GM12878 (cell line): ENCODE measurements at regions not wholly inside any gene's neighbourhood (a gene's known extent, or its start where the extent isn't known, plus 50 kb on each side); places are given as distances from the start of the nearest gene placed in this dataset.

Source experiments
- ATAC-seq: fragments of 200-7000 bp; cut with Tn5 transposase; 3 replicates; pipeline ENCODE4 v1.9.1; 2020; ENCODE audit warnings: mild to moderate bottlenecking, moderate library complexity
- BruUV-seq: library from RNA; stranded (reverse); fragments of 400-500 nt; replicated peaks from 2 replicates; lab custom pipeline; 2021; lab: Mats Ljungman, UMichigan
- CTCF ChIA-PET: fragments of 300-600 bp; sonication (Branson Sonifier 250); formaldehyde crosslinking; extraction: SDS; loops from one replicate; lab custom pipeline; 2021; ENCODE audit warnings: inconsistent platforms; lab: Yijun Ruan, JAX
- POLR2A ChIA-PET: fragments of 350-600 bp; formaldehyde crosslinking; extraction: SDS; loops from one replicate; lab custom pipeline; 2021; ENCODE audit warnings: inconsistent platforms; lab: Charles Lee
- RAD21 ChIA-PET: fragments of 300-600 bp; sonication (Branson Sonifier 250); formaldehyde crosslinking; loops from one replicate; lab custom pipeline; 2023; ENCODE audit warnings: antibody characterized with exemption; ENCODE audit not compliant: unreplicated experiment; lab: Charles Lee
- SMC1A ChIA-PET: fragments of 300-600 bp; sonication (Branson Sonifier 250); formaldehyde crosslinking; loops from one replicate; lab custom pipeline; 2023; ENCODE audit not compliant: unreplicated experiment, uncharacterized antibody; lab: Charles Lee
- DNase-seq: peaks from one replicate; pipeline ENCODE4 v3.0.0-alpha.2; 2011; ENCODE audit warnings: low read depth, low spot score
- FAIRE-seq: peaks from 3 replicates; lab custom pipeline; 2011; peaks lifted over from hg19 to GRCh38; lab: Jason Lieb, UNC
- H2AFZ ChIP-seq: 2 replicates; pipeline ENCODE4 v1.6.0; 2011; ENCODE audit warnings: low read depth, low read length, control low read depth; ENCODE audit not compliant: control insufficient read depth
- H3K27ac ChIP-seq: 2 replicates; pipeline ENCODE4 v1.5.1; 2011; ENCODE audit warnings: control low read depth; ENCODE audit not compliant: control insufficient read depth, insufficient read depth
- H3K27me3 ChIP-seq, 2 experiments: replicated peaks in 1 of 2; 2 replicates each; pipeline versions ENCODE4 v1.6.0 to v1.6.1; 2011; ENCODE audit warnings: low read length in 1 of 2; ENCODE audit not compliant: control insufficient read depth in 2 of 2, insufficient read depth in 2 of 2
- H3K36me3 ChIP-seq, 2 experiments: 2 replicates each; pipeline ENCODE4 v1.5.1; 2011; ENCODE audit warnings: low read length in 1 of 2; ENCODE audit not compliant: control insufficient read depth in 2 of 2, insufficient read depth in 2 of 2
- H3K4me1 ChIP-seq: 2 replicates; pipeline ENCODE4 v1.6.1; 2011; ENCODE audit warnings: mild to moderate bottlenecking, low read length, moderate library complexity, mixed read lengths; ENCODE audit not compliant: control insufficient read depth, insufficient read depth
- H3K4me2 ChIP-seq: 2 replicates; pipeline ENCODE4 v1.6.0; 2011; ENCODE audit warnings: control low read depth; ENCODE audit not compliant: control insufficient read depth, insufficient read depth
- H3K4me3 ChIP-seq: fragments of 200-600 bp; sonication (generic); 2 replicates; pipeline ENCODE4 v1.5.1; 2016
- H3K79me2 ChIP-seq: 2 replicates; pipeline ENCODE4 v1.6.0; 2011; ENCODE audit warnings: low read length; ENCODE audit not compliant: control insufficient read depth, insufficient read depth
- H3K9ac ChIP-seq: 2 replicates; pipeline ENCODE4 v1.8.0; 2011; ENCODE audit warnings: low read length, control low read depth, mixed read lengths; ENCODE audit not compliant: control insufficient read depth, insufficient read depth
- H3K9me3 ChIP-seq: replicated peaks from 3 replicates; pipeline ENCODE4 v1.5.1; 2011; ENCODE audit warnings: mild to moderate bottlenecking, low read length; ENCODE audit not compliant: control insufficient read depth, insufficient read depth
- H4K20me1 ChIP-seq: 2 replicates; pipeline ENCODE4 v1.6.0; 2011; ENCODE audit not compliant: control insufficient read depth, insufficient read depth
- ATF2 ChIP-seq: IDR thresholded peaks from 2 replicates; pipeline ENCODE4 v1.6.1; 2012; ENCODE audit warnings: low read length, inconsistent platforms
- IRF5 ChIP-seq: fragments of 450-650 bp; IDR thresholded peaks from 2 replicates; pipeline ENCODE4 v1.6.1; 2017; ENCODE audit warnings: borderline replicate concordance
- MYC ChIP-seq: IDR thresholded peaks from 2 replicates; pipeline ENCODE4 v1.6.1; 2011; ENCODE audit warnings: mild to moderate bottlenecking, low read length, moderate library complexity, inconsistent platforms; ENCODE audit not compliant: insufficient read depth, insufficient replicate concordance, insufficient read length, severe bottlenecking
- ZNF384 ChIP-seq: IDR thresholded peaks from 2 replicates; pipeline ENCODE4 v1.6.1; 2012; ENCODE audit warnings: low read depth, mild to moderate bottlenecking, low read length, improper control_type of control experiment, borderline replicate concordance
- WGBS: methylation state at CpG from one replicate; pipeline ENCODE4 v1.1.6; 2016; ENCODE audit warnings: low lambda C conversion rate; ENCODE audit not compliant: insufficient replicate concordance, insufficient coverage; ENCODE audit errors: missing lambda C conversion rate; 5-methylcytosine and 5-hydroxymethylcytosine counted together
- in situ Hi-C: fragments of 300-500 bp; cut with MboI; formaldehyde crosslinking; loops from 9 replicates; pipeline ENCODE4 v1.14.3; 2018; ENCODE audit warnings: mixed read lengths
- intact Hi-C: fragments of 100-400 bp; cut with micrococcal nuclease; formaldehyde crosslinking; loops from one replicate; pipeline ENCODE4 v1.14.2; 2022; ENCODE audit not compliant: unreplicated experiment
- TF ChIP-seq, protein P1 (sequence below): fragments of 450-650 bp; IDR thresholded peaks from 2 replicates; pipeline ENCODE4 v1.6.1; 2016; ENCODE audit warnings: mild to moderate bottlenecking
- TF ChIP-seq, protein P2 (sequence below): IDR thresholded peaks from 2 replicates; pipeline ENCODE4 v1.6.1; 2012; ENCODE audit warnings: low read depth, low read length, improper control_type of control experiment
- TF ChIP-seq, protein P3 (sequence below): IDR thresholded peaks from 2 replicates; pipeline ENCODE4 v1.6.1; 2012; ENCODE audit warnings: low read depth, low read length, improper control_type of control experiment
- TF ChIP-seq, protein P4 (sequence below): fragments of 450-650 bp; formaldehyde crosslinking; IDR thresholded peaks from 2 replicates; pipeline ENCODE4 v1.4.0; 2022; ENCODE audit warnings: mild to moderate bottlenecking, moderate library complexity
- TF ChIP-seq, protein P5 (sequence below): IDR thresholded peaks from 2 replicates; pipeline ENCODE4 v1.6.1; 2011; ENCODE audit warnings: mild to moderate bottlenecking, low read depth, low read length, moderate library complexity; ENCODE audit not compliant: insufficient replicate concordance

- no peak for TF ChIP-seq MYC
- TF ChIP-seq, protein P1, sequence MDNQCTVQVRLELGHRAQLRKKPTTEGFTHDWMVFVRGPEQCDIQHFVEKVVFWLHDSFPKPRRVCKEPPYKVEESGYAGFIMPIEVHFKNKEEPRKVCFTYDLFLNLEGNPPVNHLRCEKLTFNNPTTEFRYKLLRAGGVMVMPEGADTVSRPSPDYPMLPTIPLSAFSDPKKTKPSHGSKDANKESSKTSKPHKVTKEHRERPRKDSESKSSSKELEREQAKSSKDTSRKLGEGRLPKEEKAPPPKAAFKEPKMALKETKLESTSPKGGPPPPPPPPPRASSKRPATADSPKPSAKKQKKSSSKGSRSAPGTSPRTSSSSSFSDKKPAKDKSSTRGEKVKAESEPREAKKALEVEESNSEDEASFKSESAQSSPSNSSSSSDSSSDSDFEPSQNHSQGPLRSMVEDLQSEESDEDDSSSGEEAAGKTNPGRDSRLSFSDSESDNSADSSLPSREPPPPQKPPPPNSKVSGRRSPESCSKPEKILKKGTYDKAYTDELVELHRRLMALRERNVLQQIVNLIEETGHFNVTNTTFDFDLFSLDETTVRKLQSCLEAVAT = no peak
These were observed 229.9 kb downstream of the MN1 start (continued) for GRCh38 chr22:27571463-27572277.

- H3K4me3 ChIP-seq = no peak overlapping the region
- no peak for FAIRE-seq
- POLR2A ChIA-PET = no interaction called here
These were observed 229.3 kb downstream of the MN1 start for GRCh38 chr22:27572278-27572666.

More at GRCh38 chr22:27572278-27572666, 229.3 kb downstream of the MN1 start:
- intact Hi-C loops = no loop called here
- H2AFZ ChIP-seq = no peak overlapping the region
- in situ Hi-C loops = no loop called here
- 25% methylated on average over 2 of the region's 2 CpGs for WGBS
- CTCF ChIA-PET = interaction anchor here (0.8 kb wide), 1 partner anchor 31 kb away, joined by 3 read pairs; no protein-coding TSS in a partner anchor
- H3K4me1 ChIP-seq = no peaks in the 10 kb centered on the region
- no peak overlapping the region for H3K27ac ChIP-seq
- H3K9me3 ChIP-seq = no peaks in the 10 kb centered on the region
- SMC1A ChIA-PET = no interaction called here
- no peak for TF ChIP-seq ATF2
- TF ChIP-seq, protein P2, sequence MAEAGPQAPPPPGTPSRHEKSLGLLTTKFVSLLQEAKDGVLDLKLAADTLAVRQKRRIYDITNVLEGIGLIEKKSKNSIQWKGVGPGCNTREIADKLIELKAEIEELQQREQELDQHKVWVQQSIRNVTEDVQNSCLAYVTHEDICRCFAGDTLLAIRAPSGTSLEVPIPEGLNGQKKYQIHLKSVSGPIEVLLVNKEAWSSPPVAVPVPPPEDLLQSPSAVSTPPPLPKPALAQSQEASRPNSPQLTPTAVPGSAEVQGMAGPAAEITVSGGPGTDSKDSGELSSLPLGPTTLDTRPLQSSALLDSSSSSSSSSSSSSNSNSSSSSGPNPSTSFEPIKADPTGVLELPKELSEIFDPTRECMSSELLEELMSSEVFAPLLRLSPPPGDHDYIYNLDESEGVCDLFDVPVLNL = no peak
- TF ChIP-seq, protein P3, sequence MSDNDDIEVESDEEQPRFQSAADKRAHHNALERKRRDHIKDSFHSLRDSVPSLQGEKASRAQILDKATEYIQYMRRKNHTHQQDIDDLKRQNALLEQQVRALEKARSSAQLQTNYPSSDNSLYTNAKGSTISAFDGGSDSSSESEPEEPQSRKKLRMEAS = no peak
- TF ChIP-seq, protein P4, sequence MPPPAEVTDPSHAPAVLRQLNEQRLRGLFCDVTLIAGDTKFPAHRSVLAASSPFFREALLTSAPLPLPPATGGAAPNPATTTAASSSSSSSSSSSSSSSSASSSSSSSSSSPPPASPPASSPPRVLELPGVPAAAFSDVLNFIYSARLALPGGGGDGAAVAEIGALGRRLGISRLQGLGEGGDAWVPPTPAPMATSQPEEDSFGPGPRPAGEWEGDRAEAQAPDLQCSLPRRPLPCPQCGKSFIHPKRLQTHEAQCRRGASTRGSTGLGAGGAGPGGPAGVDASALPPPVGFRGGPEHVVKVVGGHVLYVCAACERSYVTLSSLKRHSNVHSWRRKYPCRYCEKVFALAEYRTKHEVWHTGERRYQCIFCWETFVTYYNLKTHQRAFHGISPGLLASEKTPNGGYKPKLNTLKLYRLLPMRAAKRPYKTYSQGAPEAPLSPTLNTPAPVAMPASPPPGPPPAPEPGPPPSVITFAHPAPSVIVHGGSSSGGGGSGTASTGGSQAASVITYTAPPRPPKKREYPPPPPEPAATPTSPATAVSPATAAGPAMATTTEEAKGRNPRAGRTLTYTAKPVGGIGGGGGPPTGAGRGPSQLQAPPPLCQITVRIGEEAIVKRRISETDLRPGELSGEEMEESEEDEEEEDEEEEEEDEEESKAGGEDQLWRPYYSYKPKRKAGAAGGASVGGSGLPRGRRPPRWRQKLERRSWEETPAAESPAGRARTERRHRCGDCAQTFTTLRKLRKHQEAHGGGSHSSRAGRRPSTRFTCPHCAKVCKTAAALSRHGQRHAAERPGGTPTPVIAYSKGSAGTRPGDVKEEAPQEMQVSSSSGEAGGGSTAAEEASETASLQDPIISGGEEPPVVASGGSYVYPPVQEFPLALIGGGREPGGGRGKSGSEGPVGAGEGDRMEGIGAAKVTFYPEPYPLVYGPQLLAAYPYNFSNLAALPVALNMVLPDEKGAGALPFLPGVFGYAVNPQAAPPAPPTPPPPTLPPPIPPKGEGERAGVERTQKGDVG = no peak
- TF ChIP-seq IRF5 = no peak
- no peak for TF ChIP-seq ZNF384
- TF ChIP-seq, protein P5, sequence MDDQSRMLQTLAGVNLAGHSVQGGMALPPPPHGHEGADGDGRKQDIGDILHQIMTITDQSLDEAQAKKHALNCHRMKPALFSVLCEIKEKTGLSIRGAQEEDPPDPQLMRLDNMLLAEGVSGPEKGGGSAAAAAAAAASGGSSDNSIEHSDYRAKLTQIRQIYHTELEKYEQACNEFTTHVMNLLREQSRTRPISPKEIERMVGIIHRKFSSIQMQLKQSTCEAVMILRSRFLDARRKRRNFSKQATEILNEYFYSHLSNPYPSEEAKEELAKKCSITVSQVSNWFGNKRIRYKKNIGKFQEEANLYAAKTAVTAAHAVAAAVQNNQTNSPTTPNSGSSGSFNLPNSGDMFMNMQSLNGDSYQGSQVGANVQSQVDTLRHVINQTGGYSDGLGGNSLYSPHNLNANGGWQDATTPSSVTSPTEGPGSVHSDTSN = no peak
- H3K36me3 ChIP-seq = no peaks in the 10 kb centered on the region
- no peaks in the 10 kb centered on the region for H3K79me2 ChIP-seq
- BruUV-seq = no TSS peak
- no peak overlapping the region for H3K4me2 ChIP-seq
- RAD21 ChIA-PET = no interaction called here
- no peak for ATAC-seq
- H4K20me1 ChIP-seq = no peaks in the 10 kb centered on the region
- H3K27me3 ChIP-seq = peaks cover 0 to 1% of the 10 kb centered on the region in 2 experiments; a peak in 2 of 4 replicates
- no peak for DNase-seq
- H3K9ac ChIP-seq = no peak overlapping the region
